Tibial artery (tissue), 4 donors: ENCODE measurements at regions not wholly inside any gene's neighbourhood (a gene's known extent, or its start where the extent isn't known, plus 50 kb on each side); places are given as distances from the start of the nearest gene placed in this dataset.
A peak's percentile ranks its signal among the peaks of the same experiment; 100 is the strongest.

Experiments
- DNase-seq, 2 donors: peaks; one replicate each; pipeline ENCODE4 v3.0.0-alpha.2; 2019
- H3K27ac ChIP-seq, 2 donors: fragments of 200-600 bp; sonication (generic) in 1 of 2; 1 replicate in 1 of 2; 2 replicates in 1 of 2; pipeline ENCODE4 v1.5.1; 2018 to 2019; ENCODE audit warnings: mild to moderate bottlenecking in 1 of 2
- H3K27me3 ChIP-seq, 2 donors: fragments of 200-600 bp; sonication (generic) in 1 of 2; one replicate each; pipeline versions ENCODE4 v1.5.1 to v1.6.0; 2016 to 2019
- H3K36me3 ChIP-seq, 3 donors: fragments of 200-600 bp; sonication (generic) in 2 of 3; one replicate each; pipeline ENCODE4 v1.5.1; 2016 to 2019; ENCODE audit warnings: mild to moderate bottlenecking in 2 of 3
- H3K4me1 ChIP-seq, 4 donors: fragments of 200-600 bp; sonication (generic) in 2 of 4; 1 replicate in 3 of 4; 2 replicates in 1 of 4; pipeline ENCODE4 v1.5.1; 2016 to 2019
- H3K4me3 ChIP-seq, 2 donors: fragments of 200-600 bp; sonication (generic) in 1 of 2; 1 replicate in 1 of 2; 2 replicates in 1 of 2; pipeline ENCODE4 v1.5.1; 2018 to 2019; ENCODE audit warnings: mild to moderate bottlenecking in 2 of 2
- H3K9me3 ChIP-seq, 3 donors: fragments of 200-600 bp; sonication (generic) in 1 of 3; one replicate each; pipeline ENCODE4 v1.5.1; 2016 to 2019
- intact Hi-C: fragments of 100-400 bp; cut with DNase I; formaldehyde crosslinking; loops from one replicate; pipeline ENCODE4 v1.15.0; 2023; ENCODE audit warnings: low total_unique reads
- TF ChIP-seq, protein P1 (sequence below), 2 experiments: fragments of 200-600 bp in 1 of 2; fragments of 450-650 bp in 1 of 2; IDR thresholded peaks; one replicate each; pipeline ENCODE4 v1.5.1; 2017 to 2019; ENCODE audit warnings: antibody characterized with exemption in 2 of 2, mild to moderate bottlenecking in 1 of 2, moderate library complexity in 1 of 2

DNA sequence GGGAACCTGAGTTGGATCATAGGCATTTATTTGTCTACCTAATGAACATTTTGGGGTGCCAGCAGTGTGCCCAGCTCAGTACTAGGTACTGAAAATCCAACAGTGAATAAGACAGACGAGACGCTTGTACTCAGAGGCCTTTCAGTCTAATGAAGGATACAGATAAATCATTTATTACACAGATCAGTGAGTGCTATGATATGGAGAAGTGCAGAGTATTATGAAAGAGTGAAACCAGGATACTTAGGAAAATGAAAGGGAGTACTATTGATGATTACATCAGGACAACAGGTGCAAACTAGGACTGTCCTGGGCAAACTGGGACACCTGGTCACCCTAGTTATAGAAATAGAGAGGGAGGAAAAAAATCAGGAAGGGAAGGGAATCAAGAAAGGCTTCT lies 207.5 kb upstream of the NCAM1 start:
- no peaks in the 10 kb centered on the region for H3K9me3 ChIP-seq
- TF ChIP-seq, protein P1, sequence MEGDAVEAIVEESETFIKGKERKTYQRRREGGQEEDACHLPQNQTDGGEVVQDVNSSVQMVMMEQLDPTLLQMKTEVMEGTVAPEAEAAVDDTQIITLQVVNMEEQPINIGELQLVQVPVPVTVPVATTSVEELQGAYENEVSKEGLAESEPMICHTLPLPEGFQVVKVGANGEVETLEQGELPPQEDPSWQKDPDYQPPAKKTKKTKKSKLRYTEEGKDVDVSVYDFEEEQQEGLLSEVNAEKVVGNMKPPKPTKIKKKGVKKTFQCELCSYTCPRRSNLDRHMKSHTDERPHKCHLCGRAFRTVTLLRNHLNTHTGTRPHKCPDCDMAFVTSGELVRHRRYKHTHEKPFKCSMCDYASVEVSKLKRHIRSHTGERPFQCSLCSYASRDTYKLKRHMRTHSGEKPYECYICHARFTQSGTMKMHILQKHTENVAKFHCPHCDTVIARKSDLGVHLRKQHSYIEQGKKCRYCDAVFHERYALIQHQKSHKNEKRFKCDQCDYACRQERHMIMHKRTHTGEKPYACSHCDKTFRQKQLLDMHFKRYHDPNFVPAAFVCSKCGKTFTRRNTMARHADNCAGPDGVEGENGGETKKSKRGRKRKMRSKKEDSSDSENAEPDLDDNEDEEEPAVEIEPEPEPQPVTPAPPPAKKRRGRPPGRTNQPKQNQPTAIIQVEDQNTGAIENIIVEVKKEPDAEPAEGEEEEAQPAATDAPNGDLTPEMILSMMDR (IDR thresholded peaks at IDR 0.05), result no peak
- intact Hi-C loops, result no loop called here

DNA sequence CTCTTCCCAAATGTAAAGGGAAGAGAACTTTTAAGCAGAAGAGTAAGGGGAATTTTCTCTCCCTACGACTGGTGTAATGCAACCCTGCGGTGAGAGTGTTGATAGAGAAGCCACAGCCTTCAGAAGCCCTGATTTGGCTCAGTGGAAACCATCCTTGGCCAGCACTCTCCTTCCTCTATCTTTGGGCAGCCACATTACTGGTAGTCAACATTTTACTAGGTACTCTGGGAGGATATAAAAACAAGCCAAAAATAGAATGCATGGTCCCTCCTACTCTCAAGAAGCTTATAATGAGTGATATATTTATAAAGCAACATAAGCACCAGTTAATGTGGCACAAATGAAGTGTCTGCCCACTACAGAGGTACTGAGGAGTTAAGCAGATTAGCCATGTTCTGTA lies 201.8 kb upstream of the NCAM1 start:
- H3K4me3 ChIP-seq, result no peak overlapping the region
- H3K36me3 ChIP-seq, result no peaks in the 10 kb centered on the region
- peaks cover 0 to 45% (median 0%) of the 10 kb centered on the region in 4 donors for H3K4me1 ChIP-seq
- TF ChIP-seq, protein P1 (IDR thresholded peaks at IDR 0.05), result no peak
- intact Hi-C loops, result no loop called here
- no peaks in the 10 kb centered on the region for H3K27me3 ChIP-seq
- DNase-seq, result no peak
- no peaks in the 10 kb centered on the region for H3K9me3 ChIP-seq
- peak overlapping the region in 1 of 2 donors; percentile 67 for H3K27ac ChIP-seq

More for the DNA sequence above, 207.5 kb upstream of the NCAM1 start:
- no peaks in the 10 kb centered on the region for H3K27me3 ChIP-seq
- H3K27ac ChIP-seq, result no peak overlapping the region
- H3K36me3 ChIP-seq, result no peaks in the 10 kb centered on the region
- H3K4me3 ChIP-seq, result no peak overlapping the region
- H3K4me1 ChIP-seq, result peaks cover 0 to 18% (median 0%) of the 10 kb centered on the region in 4 donors
- DNase-seq, result no peak

DNA sequence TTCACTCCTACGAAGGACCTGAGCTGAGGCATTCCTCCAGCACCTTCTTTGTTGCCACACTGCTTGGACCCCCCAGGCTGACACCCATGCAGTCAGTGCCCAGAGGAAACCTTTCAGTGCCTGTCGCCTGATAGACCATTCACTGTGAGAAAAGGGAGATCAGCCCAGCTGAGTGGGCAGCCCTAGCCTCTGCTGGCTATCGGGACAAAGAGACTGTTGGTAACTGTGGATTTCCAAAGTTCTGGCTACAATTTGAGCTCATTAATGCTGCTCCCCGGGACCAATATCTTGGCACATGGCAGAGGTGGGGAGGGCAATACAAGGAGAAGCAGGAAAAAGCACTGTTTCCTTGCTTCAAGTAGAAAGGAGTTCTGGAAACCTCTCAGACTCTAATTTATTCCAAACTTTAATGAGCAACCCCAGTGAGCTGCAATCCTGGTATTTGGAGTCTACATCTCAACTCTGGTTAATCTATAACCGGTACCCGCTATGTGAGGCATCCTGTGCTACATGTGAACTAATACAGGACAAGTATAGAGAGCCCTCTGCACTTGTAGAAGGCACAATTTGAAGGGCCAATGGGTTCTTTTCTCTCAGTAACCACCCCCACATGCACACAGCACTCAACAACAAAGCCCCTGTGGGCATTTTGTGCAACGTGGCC lies 200.7 kb upstream of the NCAM1 start:
- TF ChIP-seq, protein P1 (IDR thresholded peaks at IDR 0.05), result no peak
- Histone ChIP-seq H3K4me3 (no peak overlapping the region), H3K27ac (peak overlapping the region in 1 of 2 donors; percentile 25), H3K36me3 (no peaks in the 10 kb centered on the region), H3K9me3 (no peaks in the 10 kb centered on the region), H3K4me1 (peaks cover 0 to 45% (median 0%) of the 10 kb centered on the region in 4 donors), H3K27me3 (no peaks in the 10 kb centered on the region)
- DNase-seq, result no peak
- intact Hi-C loops, result no loop called here

DNA sequence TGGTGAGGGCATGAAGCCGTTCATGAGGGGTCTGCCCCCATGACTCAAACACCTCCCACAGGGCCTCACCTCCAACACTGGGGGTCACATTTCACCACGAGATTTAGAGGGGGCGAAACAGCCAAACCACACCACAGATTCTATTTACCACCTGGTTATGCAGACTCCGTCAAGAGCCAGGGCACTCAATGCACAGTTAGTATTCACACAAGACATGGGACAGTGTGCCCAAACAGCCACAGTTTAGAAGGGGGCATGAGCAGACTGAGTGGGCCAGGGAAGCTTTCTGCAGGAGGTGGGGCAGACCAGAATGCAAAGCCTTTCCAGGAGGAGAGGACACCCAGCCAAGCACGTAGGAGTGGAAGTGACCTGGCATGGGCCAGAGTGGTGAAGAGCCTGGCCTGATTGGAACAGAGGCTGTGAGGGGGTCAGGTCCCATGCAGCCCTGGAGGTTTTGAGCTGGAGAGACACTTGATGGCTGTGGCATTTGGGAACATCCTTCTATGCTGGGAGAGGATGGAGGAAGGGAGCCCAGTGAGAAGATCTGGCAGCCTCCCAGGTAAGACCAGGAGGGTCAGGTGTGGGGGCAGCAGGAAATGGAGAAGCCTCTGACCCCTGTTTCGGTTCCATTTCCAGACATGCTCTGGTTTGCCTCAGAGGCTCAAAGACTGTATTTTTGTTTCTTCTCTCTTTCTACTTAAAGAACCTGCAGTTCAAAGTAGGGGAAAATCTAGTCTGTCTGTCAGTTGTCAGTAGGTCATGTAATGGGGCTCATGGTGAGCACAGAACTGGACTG lies 199.1 kb upstream of the NCAM1 start:
- peaks cover 0 to 38% (median 0%) of the 10 kb centered on the region in 4 donors for H3K4me1 ChIP-seq
- H3K27me3 ChIP-seq, result no peaks in the 10 kb centered on the region
- no peaks in the 10 kb centered on the region for H3K36me3 ChIP-seq
- H3K27ac ChIP-seq, result no peak overlapping the region
- no peaks in the 10 kb centered on the region for H3K9me3 ChIP-seq
- no peak for DNase-seq
- TF ChIP-seq, protein P1 (IDR thresholded peaks at IDR 0.05), result no peak
- intact Hi-C loops, result no loop called here
- no peak overlapping the region for H3K4me3 ChIP-seq

DNA sequence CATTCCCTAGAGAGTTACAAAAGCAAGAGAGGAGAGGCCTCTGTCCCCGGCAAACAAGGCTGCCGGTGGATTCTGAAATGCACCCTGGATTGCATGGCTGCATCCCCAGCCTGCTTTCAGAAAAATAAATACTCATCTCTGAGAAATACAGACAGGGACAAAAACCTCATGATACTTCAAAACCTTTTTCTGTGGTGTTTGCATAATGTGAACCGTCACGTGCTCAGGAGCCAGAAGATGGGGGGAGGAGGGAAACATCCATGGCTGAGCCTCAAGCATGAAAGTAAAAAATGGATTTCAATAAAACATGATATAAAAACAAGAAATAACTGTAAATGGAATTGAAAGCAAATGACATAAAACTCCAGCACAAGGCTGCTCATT lies 198.5 kb upstream of the NCAM1 start:
- H3K36me3 ChIP-seq, result no peaks in the 10 kb centered on the region
- H3K4me3 ChIP-seq, result no peak overlapping the region
- TF ChIP-seq, protein P1 (IDR thresholded peaks at IDR 0.05), result no peak
- H3K4me1 ChIP-seq, result peaks cover 0 to 34% (median 0%) of the 10 kb centered on the region in 4 donors
- no peaks in the 10 kb centered on the region for H3K9me3 ChIP-seq
- DNase-seq, result no peak
- intact Hi-C loops, result no loop called here
- no peaks in the 10 kb centered on the region for H3K27me3 ChIP-seq
- H3K27ac ChIP-seq, result no peak overlapping the region
